IMR-90 (cell line): ENCODE measurements at regions not wholly inside any gene's neighbourhood (a gene's known extent, or its start where the extent isn't known, plus 50 kb on each side); places are given as distances from the start of the nearest gene placed in this dataset.

Experiments used
- ATAC-seq: fragments of 200-7000 bp; cut with Tn5 transposase; 2 replicates; pipeline ENCODE4 v1.9.1; 2020; ENCODE audit warnings: low read depth, mild to moderate bottlenecking, moderate library complexity
- BruUV-seq: library from RNA; stranded (reverse); fragments of 400-500 nt; replicated peaks from 2 replicates; lab custom pipeline; 2021; lab: Mats Ljungman, UMichigan
- CTCF ChIA-PET: fragments of 300-600 bp; formaldehyde crosslinking; extraction: SDS; loops from one replicate; lab custom pipeline; 2021; ENCODE audit warnings: antibody characterized with exemption; lab: Yijun Ruan, JAX
- POLR2A ChIA-PET: fragments of 300-600 bp; sonication (Branson Sonifier 250); formaldehyde crosslinking; loops from one replicate; lab custom pipeline; 2022; ENCODE audit warnings: antibody characterized with exemption; ENCODE audit not compliant: unreplicated experiment; lab: Charles Lee
- DNase-seq: peaks from one replicate; pipeline ENCODE4 v3.0.0; 2013
- H2AFZ ChIP-seq: replicated peaks from 2 replicates; pipeline ENCODE3; 2013; ENCODE audit warnings: low read length, mild to moderate bottlenecking; ENCODE audit not compliant: poor library complexity
- H2AK5ac ChIP-seq: 2 replicates; pipeline ENCODE4 v1.6.1; 2013; ENCODE audit warnings: low read depth, low read length, inconsistent platforms
- H2AK9ac ChIP-seq: replicated peaks from 2 replicates; pipeline ENCODE3; 2013; ENCODE audit warnings: mild to moderate bottlenecking, low read depth, low read length, moderate library complexity; ENCODE audit not compliant: poor library complexity
- H2BK120ac ChIP-seq: 2 replicates; pipeline ENCODE4 v1.6.1; 2013; ENCODE audit warnings: low read depth, low read length, inconsistent platforms
- H2BK15ac ChIP-seq: 3 replicates; pipeline ENCODE4 v1.6.1; 2013; ENCODE audit warnings: low read depth, low read length, inconsistent platforms
- H2BK20ac ChIP-seq: 2 replicates; pipeline ENCODE4 v1.6.1; 2013; ENCODE audit warnings: low read depth, mild to moderate bottlenecking, inconsistent platforms, low read length, moderate library complexity
- H2BK5ac ChIP-seq: 2 replicates; pipeline ENCODE4 v1.6.1; 2013; ENCODE audit warnings: mild to moderate bottlenecking, low read depth, low read length, inconsistent platforms; ENCODE audit not compliant: poor library complexity, severe bottlenecking
- H3K14ac ChIP-seq: replicated peaks from 2 replicates; pipeline ENCODE4 v1.6.1; 2013; ENCODE audit warnings: low read depth, low read length, inconsistent platforms
- H3K18ac ChIP-seq: 2 replicates; pipeline ENCODE4 v1.6.1; 2013; ENCODE audit warnings: low read depth, low read length, control low read depth
- H3K23ac ChIP-seq: 2 replicates; pipeline ENCODE4 v1.6.1; 2013; ENCODE audit warnings: low read depth, low read length, inconsistent platforms
- H3K27ac ChIP-seq: 2 replicates; pipeline ENCODE4 v1.5.1; 2013; ENCODE audit warnings: mild to moderate bottlenecking, control low read depth, low read length; ENCODE audit not compliant: insufficient read depth
- H3K27me3 ChIP-seq: 2 replicates; pipeline ENCODE4 v1.6.1; 2013; ENCODE audit warnings: low read length; ENCODE audit not compliant: control insufficient read depth, insufficient read depth
- H3K36me3 ChIP-seq: 2 replicates; pipeline ENCODE4 v1.6.1; 2013; ENCODE audit warnings: low read length, mixed read lengths; ENCODE audit not compliant: control insufficient read depth, insufficient read depth
- H3K4ac ChIP-seq: 2 replicates; pipeline ENCODE4 v1.6.1; 2013; ENCODE audit warnings: low read depth, low read length, inconsistent platforms
- H3K4me1 ChIP-seq: 2 replicates; pipeline ENCODE4 v1.6.1; 2013; ENCODE audit warnings: low read length, mixed read lengths; ENCODE audit not compliant: control insufficient read depth, insufficient read depth
- H3K4me2 ChIP-seq: 2 replicates; pipeline ENCODE4 v1.6.1; 2013; ENCODE audit warnings: low read depth, mild to moderate bottlenecking, control low read depth, low read length, moderate library complexity
- H3K4me3 ChIP-seq: 2 replicates; pipeline ENCODE4 v1.5.1; 2013; ENCODE audit warnings: low read depth, mild to moderate bottlenecking, control low read depth, low read length, moderate library complexity; ENCODE audit not compliant: insufficient read depth
- H3K56ac ChIP-seq: 2 replicates; pipeline ENCODE4 v1.6.1; 2013; ENCODE audit warnings: low read length, inconsistent platforms; ENCODE audit not compliant: insufficient read depth; ENCODE audit errors: extremely low read depth
- H3K79me1 ChIP-seq, 2 experiments: 2 replicates each; pipeline ENCODE4 v1.6.1; 2013; ENCODE audit warnings: low read length in 2 of 2, inconsistent platforms in 1 of 2, low read depth in 1 of 2
- H3K9ac ChIP-seq: 2 replicates; pipeline ENCODE4 v1.6.1; 2013; ENCODE audit warnings: low read depth, low read length, control low read depth
- H3K9me1 ChIP-seq: 2 replicates; pipeline ENCODE4 v1.6.1; 2013; ENCODE audit warnings: low read length, inconsistent platforms; ENCODE audit not compliant: insufficient read depth
- H3K9me3 ChIP-seq: 2 replicates; pipeline ENCODE4 v1.6.1; 2013; ENCODE audit warnings: low read length; ENCODE audit not compliant: control insufficient read depth, insufficient read depth
- H4K20me1 ChIP-seq: 2 replicates; pipeline ENCODE4 v1.6.1; 2013; ENCODE audit warnings: low read length, inconsistent platforms; ENCODE audit not compliant: insufficient read depth
- H4K5ac ChIP-seq: 2 replicates; pipeline ENCODE4 v1.6.1; 2013; ENCODE audit warnings: mild to moderate bottlenecking, low read depth, low read length, control low read depth
- H4K8ac ChIP-seq, 2 experiments: 2 replicates each; pipeline ENCODE4 v1.6.1; 2013; ENCODE audit warnings: low read depth in 2 of 2, low read length in 2 of 2, control low read depth in 1 of 2, inconsistent platforms in 1 of 2
- H4K91ac ChIP-seq: 2 replicates; pipeline ENCODE4 v1.6.1; 2013; ENCODE audit warnings: low read depth, low read length, inconsistent platforms; ENCODE audit not compliant: insufficient read depth
- CEBPB ChIP-seq: IDR thresholded peaks from 2 replicates; pipeline ENCODE4 v1.6.1; 2012; ENCODE audit warnings: low read depth, low read length, improper control_type of control experiment
- FOS ChIP-seq: fragments of 150-350 bp; IDR thresholded peaks from 2 replicates; pipeline ENCODE4 v1.6.1; 2016; ENCODE audit warnings: low read depth, low read length
- MXI1 ChIP-seq: IDR thresholded peaks from 2 replicates; pipeline ENCODE4 v1.6.1; 2012; ENCODE audit warnings: low read depth, mild to moderate bottlenecking, low read length, moderate library complexity, borderline replicate concordance
- SMC3 ChIP-seq: fragments of 150-350 bp; IDR thresholded peaks from 2 replicates; pipeline ENCODE4 v1.6.1; 2016; ENCODE audit warnings: low read depth, mild to moderate bottlenecking, antibody characterized with exemption, low read length, moderate library complexity
- dilution Hi-C: fragments of 300-500 bp; cut with HindIII; formaldehyde crosslinking; loops from one replicate; pipeline ENCODE4 v1.14.3; 2018; ENCODE audit warnings: low sequenced_read_pairs; ENCODE audit not compliant: unreplicated experiment
- in situ Hi-C: fragments of 300-500 bp; cut with MboI; formaldehyde crosslinking; loops from 3 replicates; pipeline ENCODE4 v1.14.3; 2019; ENCODE audit warnings: low sequenced_read_pairs, inconsistent platforms, mixed read lengths
- intact Hi-C: fragments of 100-400 bp; cut with micrococcal nuclease; formaldehyde crosslinking; loops from 2 replicates; pipeline ENCODE4 v1.10.0; 2022

DNA sequence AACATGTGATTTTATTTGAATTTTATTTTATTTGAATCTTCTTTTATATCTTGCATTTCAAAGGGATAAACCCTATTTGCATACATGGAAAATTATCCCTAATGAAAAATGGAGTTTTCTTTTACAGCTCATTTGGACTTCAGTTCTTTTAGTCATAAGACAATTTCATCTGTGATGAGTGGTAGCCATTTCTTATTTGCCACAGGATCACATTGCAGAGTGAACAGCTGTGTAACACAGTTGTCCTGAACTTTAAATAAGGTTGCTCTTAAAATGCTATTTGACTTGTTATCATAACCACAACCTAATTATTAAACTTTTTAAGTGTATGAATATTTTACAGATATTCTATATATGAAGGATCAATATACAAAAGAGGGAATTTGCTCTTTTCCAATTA lies 221.7 kb upstream of the ROPN1 start:
- no peak overlapping the region for H2AK5ac ChIP-seq
- H3K27ac ChIP-seq, result no peak overlapping the region
- no peak overlapping the region for H2BK15ac ChIP-seq
- no peak overlapping the region for H2BK120ac ChIP-seq
- peaks cover 2% of the 10 kb centered on the region; the same call in 1 of the 2 replicates for H3K9me1 ChIP-seq
- intact Hi-C loops (no loop called here), in situ Hi-C loops (no loop called here), dilution Hi-C loops (no loop called here)
- ChIA-PET POLR2A (no interaction called here), CTCF (interaction anchor here (0.7 kb wide), 1 partner anchor 100 kb away, joined by 3 read pairs; no protein-coding TSS in a partner anchor)
- no peak overlapping the region for H3K56ac ChIP-seq
- no peak overlapping the region for H2BK5ac ChIP-seq
- H2BK20ac ChIP-seq, result no peak overlapping the region
- no peaks in the 10 kb centered on the region for H3K4me1 ChIP-seq
- H3K23ac ChIP-seq, result no peak overlapping the region
- no peak overlapping the region for H4K8ac ChIP-seq
- no peak overlapping the region for H3K4ac ChIP-seq
- no TSS peak for BruUV-seq
- ATAC-seq (no peak), DNase-seq (no peak)
- H2AFZ ChIP-seq, result no peak overlapping the region
- H3K14ac ChIP-seq, result no peak overlapping the region
- peaks cover 3% of the 10 kb centered on the region for H3K27me3 ChIP-seq
- no peaks in the 10 kb centered on the region for H3K36me3 ChIP-seq
- no peaks in the 10 kb centered on the region for H3K9me3 ChIP-seq
- H4K91ac ChIP-seq, result no peak overlapping the region
- peaks cover 2% of the 10 kb centered on the region; the same call in 1 of the 2 replicates for H4K20me1 ChIP-seq
- H3K4me3 ChIP-seq, result no peak overlapping the region
- no peak overlapping the region for H4K5ac ChIP-seq
- no peak overlapping the region for H2AK9ac ChIP-seq
- H3K9ac ChIP-seq, result no peak overlapping the region
- no peak overlapping the region for H3K4me2 ChIP-seq
- no peak overlapping the region for H3K18ac ChIP-seq
- no peaks in the 10 kb centered on the region for H3K79me1 ChIP-seq
- TF ChIP-seq CEBPB (no peak), MXI1 (no peak), FOS (no peak), SMC3 (no peak)
